NCI-H1436 (cell line): ENCODE measurements at regions not wholly inside any gene's neighbourhood (a gene's known extent, or its start where the extent isn't known, plus 50 kb on each side); places are given as distances from the start of the nearest gene placed in this dataset.
A peak's percentile ranks its signal among the peaks of the same experiment; 100 is the strongest.
"Not testable (repeated sequence)": the region's sequence is repeated elsewhere in the genome, so short reads cannot be mapped to it uniquely, and the experiment has no call there.

Source experiments
- DNase-seq: peaks from one replicate; lab custom pipeline; 2025; lab: John Stamatoyannopoulos, UW

- no peak for DNase-seq
These were observed 307.3 kb upstream of the CNTNAP5 start for GRCh38 chr2:123717636-123718334.

GRCh38 chr2:123720760-123721159 lies 304.3 kb upstream of the CNTNAP5 start:
- DNase-seq: peak; percentile 67

GRCh38 chr2:123723706-123724105 lies 301.4 kb upstream of the CNTNAP5 start:
- no peak for DNase-seq

- DNase-seq: no peak
These were observed 292.5 kb upstream of the CNTNAP5 start for GRCh38 chr2:123732563-123732962.

GRCh38 chr2:123737371-123737770 lies 287.7 kb upstream of the CNTNAP5 start:
- DNase-seq: no peak

GRCh38 chr2:123738643-123739042 lies 286.4 kb upstream of the CNTNAP5 start:
- no peak for DNase-seq

GRCh38 chr2:123746006-123746405 lies 279.1 kb upstream of the CNTNAP5 start:
- DNase-seq: no peak

GRCh38 chr2:123747326-123747725 lies 277.8 kb upstream of the CNTNAP5 start:
- DNase-seq: no peak

- DNase-seq: no peak
These were observed 262.9 kb upstream of the CNTNAP5 start for GRCh38 chr2:123762221-123762620.

- no peak for DNase-seq
These were observed 256.9 kb upstream of the CNTNAP5 start for GRCh38 chr2:123768233-123768632.

GRCh38 chr2:123769001-123769400 lies 256.1 kb upstream of the CNTNAP5 start:
- no peak for DNase-seq

GRCh38 chr2:123770996-123771720 lies 253.9 kb upstream of the CNTNAP5 start:
- DNase-seq: no peak

- DNase-seq: no peak
These were observed 253.0 kb upstream of the CNTNAP5 start for GRCh38 chr2:123771928-123772632.

- DNase-seq: no peak
These were observed 248.0 kb upstream of the CNTNAP5 start for GRCh38 chr2:123777116-123777515.

- no peak for DNase-seq
These were observed 241.9 kb upstream of the CNTNAP5 start for GRCh38 chr2:123783164-123783563.

GRCh38 chr2:123785332-123785731 lies 239.8 kb upstream of the CNTNAP5 start:
- DNase-seq: no peak

GRCh38 chr2:123791207-123791606 lies 233.9 kb upstream of the CNTNAP5 start:
- no peak for DNase-seq

- no peak for DNase-seq
These were observed 233.4 kb upstream of the CNTNAP5 start for GRCh38 chr2:123791684-123792083.

- DNase-seq: not testable (repeated sequence)
These were observed 221.0 kb upstream of the CNTNAP5 start for GRCh38 chr2:123804126-123804525.

- DNase-seq: not testable (repeated sequence)
These were observed 219.3 kb upstream of the CNTNAP5 start for GRCh38 chr2:123805746-123806145.

GRCh38 chr2:123808243-123808642 lies 216.8 kb upstream of the CNTNAP5 start:
- DNase-seq: no peak

- DNase-seq: no peak
These were observed 213.2 kb upstream of the CNTNAP5 start for GRCh38 chr2:123811846-123812245.

- no peak for DNase-seq
These were observed 208.9 kb upstream of the CNTNAP5 start for GRCh38 chr2:123816203-123816602.
